Rectal smooth muscle tissue (tissue), 1 donor: ENCODE measurements at regions not wholly inside any gene's neighbourhood (a gene's known extent, or its start where the extent isn't known, plus 50 kb on each side); places are given as distances from the start of the nearest gene placed in this dataset.
"Not testable (repeated sequence)": the region's sequence is repeated elsewhere in the genome, so short reads cannot be mapped to it uniquely, and the experiment has no call there.

Source experiments
- H3K27ac ChIP-seq: one replicate; pipeline ENCODE4 v1.7.0; 2013; ENCODE audit warnings: low read depth, low read length, inconsistent platforms
- H3K27me3 ChIP-seq: one replicate; pipeline ENCODE4 v1.7.0; 2013; ENCODE audit warnings: low read length; ENCODE audit not compliant: control insufficient read depth, insufficient read depth
- H3K36me3 ChIP-seq: one replicate; pipeline ENCODE4 v1.7.0; 2013; ENCODE audit warnings: low read length; ENCODE audit not compliant: control insufficient read depth, insufficient read depth
- H3K4me1 ChIP-seq: one replicate; pipeline ENCODE4 v1.7.0; 2013; ENCODE audit warnings: low read length; ENCODE audit not compliant: control insufficient read depth, insufficient read depth
- H3K4me3 ChIP-seq: one replicate; pipeline ENCODE4 v1.7.0; 2013; ENCODE audit warnings: low read length
- H3K9ac ChIP-seq: one replicate; pipeline ENCODE4 v1.7.0; 2013; ENCODE audit warnings: low read length

- H3K27ac ChIP-seq, H3K4me1 ChIP-seq, H3K36me3 ChIP-seq, H3K9ac ChIP-seq, H3K27me3 ChIP-seq, H3K4me3 ChIP-seq: not testable (repeated sequence)
These were observed 93.8 kb upstream of the NBPF26 start for GRCh38 chr1:120629832-120630455.

- not testable (repeated sequence) for H3K4me3 ChIP-seq
These were observed 88.6 kb upstream of the NBPF26 start for GRCh38 chr1:120634816-120635806.

DNA sequence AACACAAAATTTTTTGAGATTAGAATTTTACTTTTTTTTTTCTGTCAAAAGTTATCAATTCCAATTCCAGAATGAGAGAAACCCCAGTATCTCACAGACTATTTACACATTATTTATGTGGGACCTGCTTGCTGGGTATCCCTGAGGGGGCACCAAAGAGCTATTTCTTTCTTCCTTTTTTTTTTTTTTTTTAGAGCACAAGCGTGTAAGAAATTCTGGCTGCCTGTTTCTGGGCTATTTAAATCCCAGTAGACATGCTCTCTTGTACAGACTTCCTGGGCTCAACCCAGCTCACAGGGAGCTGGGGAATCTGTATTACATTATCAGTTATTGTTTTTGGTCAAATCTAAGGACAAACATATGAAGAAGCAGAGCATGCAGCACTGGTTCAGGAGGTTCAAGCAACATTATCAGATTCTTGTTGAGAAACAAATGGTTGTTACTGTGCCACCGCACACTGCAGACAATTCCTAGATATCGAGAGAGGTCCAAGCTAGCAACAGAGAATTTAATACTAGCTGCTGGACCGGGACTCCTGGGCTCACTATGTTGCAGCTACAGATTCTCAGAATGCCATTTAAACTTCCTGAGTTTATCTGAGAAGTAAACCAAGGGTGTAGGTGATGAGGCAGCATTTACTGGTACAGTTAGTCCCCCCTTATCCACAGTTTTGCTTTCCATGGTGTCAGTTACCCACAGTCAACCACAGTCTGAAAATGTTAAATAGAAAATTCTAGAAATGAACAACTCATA lies 83.3 kb upstream of the NBPF26 start:
- H3K27ac ChIP-seq, H3K4me3 ChIP-seq, H3K27me3 ChIP-seq, H3K36me3 ChIP-seq, H3K4me1 ChIP-seq, H3K9ac ChIP-seq: not testable (repeated sequence)

More at GRCh38 chr1:120634816-120635806, 88.6 kb upstream of the NBPF26 start:
- H3K27ac ChIP-seq, H3K27me3 ChIP-seq, H3K4me1 ChIP-seq, H3K36me3 ChIP-seq, H3K9ac ChIP-seq: not testable (repeated sequence)

DNA sequence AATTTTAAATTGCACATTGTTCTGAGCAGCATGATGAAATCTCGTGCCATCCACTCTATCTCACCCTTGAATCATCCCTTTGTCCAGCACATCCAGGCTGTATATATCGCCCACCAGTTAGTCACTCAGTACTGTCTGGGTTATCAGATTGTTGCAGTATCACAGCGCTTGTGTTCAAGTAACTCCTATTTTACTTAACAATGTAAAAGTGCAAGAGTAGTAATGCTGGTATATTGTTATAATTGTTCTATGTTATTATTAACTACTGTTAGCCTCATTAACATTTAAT lies 82.8 kb upstream of the NBPF26 start:
- not testable (repeated sequence) for H3K27ac ChIP-seq, H3K4me3 ChIP-seq, H3K36me3 ChIP-seq, H3K4me1 ChIP-seq, H3K27me3 ChIP-seq, H3K9ac ChIP-seq

DNA sequence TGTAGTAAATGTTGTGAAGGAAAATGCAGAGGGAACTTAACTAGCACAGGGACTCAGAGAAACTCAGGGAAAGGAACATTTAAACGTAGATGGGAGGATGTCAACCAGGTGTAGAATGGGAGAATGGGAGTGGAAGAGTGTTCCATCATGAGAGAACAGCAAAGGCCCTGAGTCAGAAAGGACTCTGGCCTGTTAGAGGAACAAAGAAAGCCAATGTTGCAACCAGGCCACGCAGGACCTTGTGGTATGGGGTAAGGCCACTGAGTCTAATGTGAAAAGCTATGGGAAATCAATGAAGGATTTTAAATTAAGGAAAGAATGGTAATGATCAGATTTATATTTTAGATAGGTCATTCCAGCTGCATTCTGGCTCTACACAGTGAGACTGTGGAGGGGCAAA lies 76.6 kb upstream of the NBPF26 start:
- H3K9ac ChIP-seq, H3K27me3 ChIP-seq, H3K4me1 ChIP-seq, H3K27ac ChIP-seq, H3K36me3 ChIP-seq, H3K4me3 ChIP-seq: not testable (repeated sequence)

- not testable (repeated sequence) for H3K36me3 ChIP-seq, H3K4me1 ChIP-seq, H3K4me3 ChIP-seq, H3K27me3 ChIP-seq, H3K9ac ChIP-seq, H3K27ac ChIP-seq
These were observed 74.7 kb upstream of the NBPF26 start for GRCh38 chr1:120648915-120649623.

DNA sequence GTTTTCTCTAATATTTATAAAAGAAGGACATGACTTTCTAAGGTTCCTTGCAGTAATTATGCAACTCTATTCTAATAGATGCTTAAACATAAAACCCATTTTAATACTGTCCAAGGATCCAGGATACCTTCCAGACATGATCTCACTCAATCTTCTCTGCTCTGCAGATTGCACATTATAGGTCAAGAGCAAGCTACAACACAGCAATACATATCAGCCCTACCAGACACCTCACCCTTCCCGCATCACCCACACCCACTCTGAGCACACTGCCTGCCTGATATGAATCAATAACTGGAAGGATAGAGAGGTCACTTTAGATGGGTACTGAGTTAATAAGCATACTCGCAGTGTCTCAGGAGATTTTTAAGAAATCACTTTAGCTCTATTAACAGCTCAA lies 74.0 kb upstream of the NBPF26 start:
- not testable (repeated sequence) for H3K4me1 ChIP-seq, H3K9ac ChIP-seq, H3K27me3 ChIP-seq, H3K4me3 ChIP-seq, H3K27ac ChIP-seq, H3K36me3 ChIP-seq

GRCh38 chr1:120654114-120654513 lies 69.6 kb upstream of the NBPF26 start:
- H3K4me3 ChIP-seq, H3K27me3 ChIP-seq, H3K36me3 ChIP-seq, H3K9ac ChIP-seq, H3K27ac ChIP-seq, H3K4me1 ChIP-seq: not testable (repeated sequence)

DNA sequence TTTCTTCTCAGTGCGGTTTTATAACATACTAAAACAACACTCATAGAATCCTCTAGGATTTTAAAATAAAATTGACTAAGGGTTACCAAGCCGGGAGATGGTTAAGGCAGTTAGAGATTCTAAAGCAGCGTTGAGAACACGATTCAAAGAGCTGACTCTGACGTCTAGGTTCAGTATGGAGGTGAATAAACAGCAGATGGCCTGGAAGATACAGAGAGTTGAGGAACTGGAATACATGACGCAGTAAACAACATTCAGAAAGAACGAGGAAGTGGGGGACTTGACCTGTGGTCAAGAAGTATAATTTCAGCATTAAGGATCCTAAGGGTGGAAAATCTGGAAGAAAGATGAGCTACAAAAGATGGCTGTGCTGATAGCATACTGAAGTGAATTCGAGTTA lies 68.4 kb upstream of the NBPF26 start:
- not testable (repeated sequence) for H3K4me3 ChIP-seq, H3K4me1 ChIP-seq, H3K36me3 ChIP-seq, H3K27ac ChIP-seq, H3K9ac ChIP-seq, H3K27me3 ChIP-seq

GRCh38 chr1:120656116-120656515 lies 67.6 kb upstream of the NBPF26 start:
- not testable (repeated sequence) for H3K4me1 ChIP-seq, H3K9ac ChIP-seq, H3K4me3 ChIP-seq, H3K36me3 ChIP-seq, H3K27ac ChIP-seq, H3K27me3 ChIP-seq

DNA sequence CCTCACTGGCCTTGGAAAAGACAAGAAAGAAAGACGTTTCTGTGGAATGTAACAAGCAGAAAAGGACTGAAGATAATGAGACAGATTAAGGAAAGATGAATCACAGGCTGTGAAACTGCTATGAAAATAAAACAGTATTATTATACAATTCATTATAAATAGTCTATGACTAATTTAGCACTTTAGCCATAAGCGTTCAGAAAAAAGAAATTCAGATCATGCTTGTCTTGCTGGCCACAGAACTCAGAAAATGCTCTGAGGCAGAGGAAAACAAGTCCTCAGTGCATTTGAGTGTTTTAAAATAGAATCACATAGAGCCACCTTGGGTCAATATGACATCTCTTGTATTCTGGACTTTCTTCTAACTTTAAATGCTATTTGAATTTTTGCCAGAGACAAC lies 65.9 kb upstream of the NBPF26 start:
- not testable (repeated sequence) for H3K27ac ChIP-seq, H3K9ac ChIP-seq, H3K4me3 ChIP-seq, H3K36me3 ChIP-seq, H3K27me3 ChIP-seq, H3K4me1 ChIP-seq

DNA sequence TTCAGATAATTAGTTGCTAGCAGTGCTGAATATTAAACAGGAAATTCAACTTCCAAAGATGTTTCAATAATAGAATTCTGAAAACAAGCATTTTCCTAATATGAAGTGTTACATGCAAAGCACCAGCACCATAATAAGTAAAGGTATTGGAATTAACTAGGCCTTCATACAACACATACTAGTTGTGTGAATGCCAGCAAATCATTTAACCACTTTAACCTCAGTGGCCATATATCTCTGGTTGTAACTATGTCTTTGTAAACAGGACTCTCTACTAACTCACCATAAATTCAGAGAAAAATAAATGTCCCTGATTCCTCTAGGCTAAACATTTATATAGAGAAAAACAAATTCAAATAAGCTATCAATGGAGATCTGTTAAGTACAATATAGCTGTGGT lies 65.1 kb upstream of the NBPF26 start:
- H3K9ac ChIP-seq, H3K36me3 ChIP-seq, H3K27ac ChIP-seq, H3K4me3 ChIP-seq, H3K4me1 ChIP-seq, H3K27me3 ChIP-seq: not testable (repeated sequence)
